22Rv1 (cell line): ENCODE measurements at regions not wholly inside any gene's neighbourhood (a gene's known extent, or its start where the extent isn't known, plus 50 kb on each side); places are given as distances from the start of the nearest gene placed in this dataset.

Experiments used
- H3K27ac ChIP-seq: fragments of 450-650 bp; 2 replicates; pipeline ENCODE4 v1.5.1; 2017
- CTCF ChIP-seq: fragments of 450-650 bp; IDR thresholded peaks from 2 replicates; pipeline ENCODE4 v1.5.1; 2017; ENCODE audit warnings: mild to moderate bottlenecking
- ZFX ChIP-seq: fragments of 450-650 bp; IDR thresholded peaks from 2 replicates; pipeline ENCODE4 v1.6.1; 2017; ENCODE audit warnings: antibody characterized with exemption, borderline replicate concordance

GRCh38 chr5:172549696-172550095 is 91.4 kb upstream of the NEURL1B start:
- H3K27ac ChIP-seq: no peak overlapping the region
- TF ChIP-seq ZFX (no peak), CTCF (no peak)

- TF ChIP-seq CTCF: no peak
- no peak for TF ChIP-seq ZFX
- H3K27ac ChIP-seq: no peak overlapping the region
These were observed 91.9 kb upstream of the NEURL1B start for GRCh38 chr5:172548981-172549687.

GRCh38 chr5:172548311-172548731 is 92.7 kb upstream of the NEURL1B start:
- H3K27ac ChIP-seq: no peak overlapping the region
- TF ChIP-seq ZFX (no peak), CTCF (no peak)

GRCh38 chr5:172546196-172546595 is 91.9 kb upstream of the SH3PXD2B start:
- no peak overlapping the region for H3K27ac ChIP-seq
- TF ChIP-seq ZFX (no peak), CTCF (no peak)

- no peak overlapping the region for H3K27ac ChIP-seq
- TF ChIP-seq CTCF (no peak), ZFX (no peak)
These were observed 91.0 kb upstream of the SH3PXD2B start for GRCh38 chr5:172545291-172545801.

- TF ChIP-seq CTCF: no peak
- no peak for TF ChIP-seq ZFX
- no peak overlapping the region for H3K27ac ChIP-seq
These were observed 90.2 kb upstream of the SH3PXD2B start for GRCh38 chr5:172544371-172545095.
